ENCODE measurements at regions not wholly inside any gene's neighbourhood (a gene's known extent, or its start where the extent isn't known, plus 50 kb on each side); places are given as distances from the start of the nearest gene placed in this dataset.
A peak's percentile ranks its signal among the peaks of the same experiment; 100 is the strongest.
"Not testable (repeated sequence)": the region's sequence is repeated elsewhere in the genome, so short reads cannot be mapped to it uniquely, and the experiment has no call there.

DNA sequence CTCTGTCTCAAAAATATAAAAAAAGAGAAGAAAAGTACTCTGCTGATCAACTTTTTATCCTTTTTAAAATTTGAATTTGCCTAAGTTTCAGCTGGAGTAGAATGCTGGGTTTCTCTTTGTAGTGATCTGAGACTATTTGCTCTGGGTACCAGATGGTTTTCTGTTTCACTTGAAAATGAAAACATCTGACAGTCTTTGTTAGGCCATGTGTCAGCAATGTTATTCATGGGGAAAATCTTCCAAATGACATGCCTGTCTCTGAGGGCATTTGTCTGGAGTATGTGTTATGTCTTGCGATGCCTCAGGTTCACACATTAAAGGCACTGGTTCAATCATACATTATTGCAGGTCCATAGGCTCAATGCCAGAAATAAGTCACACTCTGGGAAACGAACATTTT is 175.3 kb upstream of the TMEM229A start:
- DNase-seq = no peak

DNA sequence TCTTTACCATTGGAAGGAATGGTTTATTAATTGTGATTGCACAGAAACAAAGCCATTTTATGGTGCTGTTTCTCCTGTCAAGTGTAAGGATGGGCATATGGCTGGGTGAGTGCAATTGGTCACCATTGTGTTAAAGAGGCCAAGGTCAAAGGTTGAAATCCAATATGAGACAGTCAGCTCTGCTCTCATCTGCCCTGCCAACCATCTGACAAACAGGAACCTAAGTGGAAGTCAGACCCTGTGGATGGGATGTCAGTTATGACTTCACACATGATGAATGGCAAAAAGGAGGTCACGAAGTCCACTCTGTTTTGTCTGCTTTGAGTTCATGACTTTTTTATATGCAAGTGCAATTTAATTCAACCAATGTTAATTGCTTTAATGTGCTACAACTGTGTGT is 172.7 kb upstream of the TMEM229A start:
- no peak for DNase-seq

- no peak for DNase-seq
Observed at GRCh38 chr7:124202546-124202945, 169.7 kb upstream of the TMEM229A start.

- DNase-seq = no peak
Observed at GRCh38 chr7:124201768-124202349, 169.0 kb upstream of the TMEM229A start.

GRCh38 chr7:124196519-124196918 is 163.7 kb upstream of the TMEM229A start:
- no peak for DNase-seq

- DNase-seq = no peak
Observed at GRCh38 chr7:124192885-124193284, 160.0 kb upstream of the TMEM229A start.

DNA sequence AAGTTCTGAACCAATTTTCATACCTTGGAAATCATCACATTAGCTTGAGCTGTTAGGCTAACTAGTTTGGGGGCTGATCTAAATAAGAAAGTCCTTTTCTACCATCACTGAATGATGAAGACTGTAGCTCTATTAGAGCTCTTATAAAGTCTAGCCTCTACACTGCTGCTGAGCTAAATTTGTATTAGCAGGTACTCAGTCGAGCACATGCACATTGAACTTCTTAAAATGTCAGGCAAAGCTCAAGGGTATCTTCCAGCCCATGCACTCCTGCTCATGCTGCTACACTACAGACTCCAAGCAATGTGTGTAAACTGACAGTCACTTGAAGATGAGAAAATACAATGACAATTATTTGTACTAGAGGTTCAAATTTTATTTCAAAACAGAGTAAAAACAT is 158.8 kb upstream of the TMEM229A start:
- no peak for DNase-seq

DNA sequence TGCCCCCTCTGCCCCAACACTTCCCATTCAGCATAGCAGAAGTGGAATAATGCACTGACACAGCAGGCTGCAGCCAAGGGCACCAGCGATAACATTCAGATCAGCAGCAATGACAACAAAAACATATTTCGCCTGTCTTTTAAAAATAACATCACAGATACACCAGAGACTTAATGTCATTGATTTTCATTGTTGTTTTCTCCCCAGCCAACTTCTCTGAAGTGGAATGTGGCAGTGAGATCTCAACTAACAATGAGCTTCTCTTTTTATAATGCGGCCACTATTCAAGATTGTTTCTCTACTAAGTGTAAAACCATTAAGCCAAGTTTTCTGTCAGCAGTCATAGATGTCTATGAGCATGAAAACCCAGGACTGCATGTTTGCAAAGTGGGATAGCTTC is 158.2 kb upstream of the TMEM229A start:
- no peak for DNase-seq

GRCh38 chr7:124188576-124188975 is 155.7 kb upstream of the TMEM229A start:
- no peak for DNase-seq

GRCh38 chr7:124187962-124188361 is 155.1 kb upstream of the TMEM229A start:
- DNase-seq = no peak

GRCh38 chr7:124183649-124184048 is 150.8 kb upstream of the TMEM229A start:
- DNase-seq = no peak

- DNase-seq = no peak
Observed at GRCh38 chr7:124179641-124180040, 146.8 kb upstream of the TMEM229A start.

DNA sequence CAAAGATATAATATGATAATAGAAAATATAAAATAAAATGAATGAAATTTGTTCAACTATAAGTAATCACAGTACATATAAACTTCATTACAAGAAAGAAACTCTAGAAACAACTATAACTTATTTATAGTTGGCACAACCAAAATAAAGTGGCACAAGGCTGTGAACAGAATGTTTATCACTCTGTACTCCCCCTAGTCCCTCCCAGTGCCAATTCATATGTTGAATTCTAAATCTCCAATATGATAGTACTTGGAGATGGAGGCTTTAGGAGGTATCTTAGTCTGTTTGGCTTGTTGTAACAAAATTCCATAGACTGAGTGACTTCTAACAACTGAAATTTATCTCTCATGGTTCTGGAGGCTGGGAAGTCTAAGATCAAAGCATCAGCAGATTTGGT is 145.0 kb upstream of the TMEM229A start:
- no peak for DNase-seq

DNA sequence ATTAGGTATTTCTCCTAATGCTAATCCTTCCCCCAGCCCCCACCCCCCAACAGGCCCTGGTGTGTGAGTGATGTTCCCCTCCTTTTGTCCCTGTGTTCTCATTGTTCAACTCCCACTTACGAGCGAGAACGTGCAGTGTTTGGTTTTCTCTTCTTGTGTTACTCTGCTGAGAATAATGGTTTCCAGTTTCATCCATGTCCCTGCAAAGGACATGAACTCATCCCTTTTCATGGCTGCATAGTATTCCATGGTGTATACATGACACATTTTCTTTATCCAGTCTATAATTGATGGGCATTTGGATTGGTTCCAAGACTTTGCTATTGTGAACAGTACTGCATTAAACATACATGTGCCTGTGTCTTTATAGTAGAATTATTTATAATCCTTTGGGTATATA is 138.9 kb upstream of the TMEM229A start:
- not testable (repeated sequence) for DNase-seq

- peak; percentile 1 for DNase-seq
Observed at GRCh38 chr7:124171068-124171467, 138.2 kb upstream of the TMEM229A start.

- no peak for DNase-seq
Observed at GRCh38 chr7:124168616-124169015, 135.7 kb upstream of the TMEM229A start.

DNA sequence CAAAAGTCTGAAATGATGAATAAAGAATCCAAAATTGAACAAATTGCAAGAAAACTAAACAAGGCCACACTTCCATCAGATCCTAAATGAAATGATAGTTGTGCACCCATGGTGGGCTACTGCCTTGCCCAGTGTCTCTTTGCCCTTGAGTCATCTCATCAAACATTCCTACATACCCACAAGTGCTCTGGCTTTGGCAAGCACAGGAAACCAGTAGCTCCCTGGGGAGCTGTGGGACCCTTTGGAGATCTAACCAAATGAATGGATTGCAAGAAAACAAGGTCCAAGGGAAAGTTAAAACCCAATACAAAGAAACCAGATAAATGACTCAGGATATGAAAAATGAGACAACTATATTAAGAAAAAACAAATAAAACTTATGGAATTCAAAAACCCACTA is 129.8 kb upstream of the TMEM229A start:
- DNase-seq = no peak

DNA sequence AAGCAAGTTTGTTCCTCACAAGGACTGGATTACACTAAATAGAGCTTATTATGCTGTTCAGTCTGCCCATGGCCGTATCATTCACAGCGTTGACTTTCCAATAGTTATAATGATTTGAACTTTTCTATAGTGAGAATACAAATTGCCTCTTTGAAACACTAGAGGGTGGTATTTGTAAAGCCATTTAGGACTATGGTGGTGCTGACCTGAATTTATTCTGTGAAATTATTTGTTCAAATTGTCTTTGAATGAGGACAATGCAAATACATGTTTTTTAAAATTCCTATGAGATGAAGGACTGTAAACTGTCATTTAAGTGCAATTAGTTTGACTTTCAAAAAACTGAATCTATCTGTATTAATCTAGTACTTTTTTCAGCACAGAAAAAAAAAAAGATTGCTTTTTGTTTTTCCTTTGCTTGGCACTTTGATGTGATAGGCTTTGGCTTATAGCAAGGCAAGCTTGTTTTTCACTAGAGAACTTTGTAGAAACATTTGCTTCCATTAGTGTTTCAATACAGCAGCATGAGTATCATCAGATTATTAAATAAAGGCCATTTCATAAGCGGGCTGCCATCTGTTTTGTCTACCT is 122.7 kb upstream of the TMEM229A start:
- DNase-seq = peak; percentile 6

DNA sequence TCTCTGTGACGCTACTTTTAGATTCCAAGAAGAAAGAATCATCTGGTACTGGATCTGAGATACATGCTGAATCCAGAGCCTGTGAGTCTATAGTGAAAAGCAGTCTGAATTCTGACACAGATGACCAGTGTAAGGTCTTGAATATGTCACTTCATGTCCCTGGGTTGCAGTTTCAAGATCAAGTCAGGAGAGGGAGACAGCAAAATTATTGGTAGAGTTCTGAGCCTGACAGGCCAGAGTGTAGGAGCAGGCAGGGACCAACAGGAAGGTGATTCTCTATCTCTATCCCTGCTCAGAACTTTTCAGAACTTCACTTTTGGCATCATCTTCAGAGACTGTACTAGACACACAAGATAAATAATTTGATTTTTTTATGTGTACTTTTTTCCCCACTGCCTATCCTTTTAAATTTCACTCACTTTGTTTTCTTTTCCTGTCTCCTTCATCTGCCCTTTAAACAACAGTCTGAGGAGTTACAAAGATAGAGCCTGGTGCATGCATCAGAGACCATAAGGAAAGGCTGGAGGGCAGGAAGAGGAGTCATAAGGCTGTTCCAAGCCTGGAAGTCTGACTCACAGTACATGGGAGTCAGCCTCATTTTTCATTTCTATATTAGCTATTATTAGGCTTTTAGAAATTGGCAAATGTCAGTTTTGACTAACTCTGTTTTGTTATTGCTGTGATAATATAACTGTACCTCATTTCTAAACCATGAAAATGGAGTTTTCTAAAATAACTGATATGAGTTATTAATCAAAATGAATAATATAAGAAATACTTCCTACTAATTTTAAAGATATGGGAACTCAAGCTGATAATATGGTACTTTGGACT is 120.2 kb upstream of the TMEM229A start:
- DNase-seq = no peak

DNA sequence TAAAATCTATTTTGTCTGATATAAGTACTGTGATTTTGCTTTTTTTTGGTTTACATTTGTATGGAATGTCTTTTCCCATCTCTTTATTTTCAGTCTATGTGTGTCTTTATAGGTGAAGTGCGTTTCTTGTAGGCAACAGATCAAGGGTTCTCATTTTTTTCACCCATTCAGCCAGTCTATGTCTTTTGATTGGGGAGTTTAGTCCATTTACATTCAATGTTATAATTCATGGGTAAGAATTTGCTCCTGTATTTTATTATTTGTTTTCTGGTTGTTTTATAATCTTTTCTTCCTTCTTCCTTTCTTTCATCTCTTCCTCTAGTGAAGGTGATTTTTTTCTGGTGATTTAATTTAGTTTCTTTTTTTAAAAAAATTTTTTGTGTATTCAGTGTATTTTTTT is 104.8 kb upstream of the TMEM229A start:
- DNase-seq = no peak

GRCh38 chr7:124124201-124124600 is 91.3 kb upstream of the TMEM229A start:
- no peak for DNase-seq

DNA sequence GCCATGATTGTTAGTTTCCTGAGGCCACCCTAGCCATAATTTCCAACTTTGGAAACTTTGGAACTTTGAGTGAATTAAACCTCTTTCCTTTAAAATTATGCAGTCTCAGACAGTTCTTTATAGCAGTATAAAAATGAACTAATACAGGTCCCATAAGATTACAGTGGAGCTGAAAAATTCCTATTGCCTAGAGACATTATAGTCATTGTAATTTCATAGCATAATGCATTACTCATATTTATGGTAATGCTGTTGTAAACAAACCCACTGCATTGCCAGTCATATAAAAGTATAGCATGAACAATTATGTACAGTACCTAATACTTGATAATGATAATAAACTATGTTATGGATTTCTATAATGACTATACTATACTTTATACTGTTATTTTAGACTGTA is 88.0 kb upstream of the TMEM229A start:
- no peak for DNase-seq

DNA sequence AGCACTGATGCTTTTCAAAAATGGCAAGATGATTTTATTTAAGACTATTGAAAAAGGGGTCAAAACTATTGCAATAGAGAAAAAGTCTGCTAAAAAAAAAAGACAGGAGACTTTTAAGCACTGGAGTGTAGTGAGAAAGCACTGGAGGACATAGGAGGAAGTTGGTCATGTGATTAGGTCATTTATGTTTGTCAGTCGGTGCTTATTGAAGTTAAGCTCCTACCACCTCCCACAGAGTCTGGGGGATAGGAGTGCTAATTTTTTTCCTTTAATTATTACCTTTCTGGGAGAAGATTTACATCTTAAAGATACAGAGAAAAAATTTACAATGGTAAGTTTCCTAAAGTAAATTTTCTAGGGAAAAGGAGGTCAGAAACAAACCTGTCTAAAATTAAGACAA is 80.2 kb upstream of the TMEM229A start:
- DNase-seq = no peak

DNA sequence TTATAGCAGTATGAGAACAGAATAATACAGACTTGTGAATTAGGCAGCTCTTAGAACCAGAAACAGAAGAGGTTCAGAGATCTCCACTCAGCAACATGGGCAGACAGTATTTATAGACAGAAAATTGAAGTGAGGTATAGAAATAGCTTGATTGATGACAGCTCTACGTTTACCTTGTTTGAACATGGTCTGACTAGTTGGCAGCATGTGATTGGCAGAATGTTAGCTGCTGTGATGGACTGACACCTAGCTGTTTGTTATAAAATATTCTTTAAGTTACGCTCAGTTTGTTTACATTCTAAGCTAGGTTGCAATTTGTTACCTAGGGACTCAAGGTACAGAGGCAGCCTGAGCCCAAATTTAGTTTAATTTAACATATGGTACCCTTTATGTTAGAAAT is 73.7 kb upstream of the TMEM229A start:
- no peak for DNase-seq
